GM12891 (cell line): ENCODE measurements at regions not wholly inside any gene's neighbourhood (a gene's known extent, or its start where the extent isn't known, plus 50 kb on each side); places are given as distances from the start of the nearest gene placed in this dataset.

ENCODE experiments used
- POLR2A ChIP-seq: IDR thresholded peaks from 2 replicates; pipeline ENCODE4 v1.6.1; 2011; ENCODE audit warnings: low read depth, low read length, control low read depth
- POLR2AphosphoS5 ChIP-seq: IDR thresholded peaks from 2 replicates; pipeline ENCODE4 v1.6.1; 2011; ENCODE audit warnings: low read depth, low read length, control low read depth

GRCh38 chr10:78650122-78650521 lies 418.6 kb upstream of the ZMIZ1 start:
- TF ChIP-seq POLR2AphosphoS5 (no peak), POLR2A (no peak)
